Parathyroid adenoma (tissue), 2 donors: ENCODE measurements at regions not wholly inside any gene's neighbourhood (a gene's known extent, or its start where the extent isn't known, plus 50 kb on each side); places are given as distances from the start of the nearest gene placed in this dataset.
A peak's percentile ranks its signal among the peaks of the same experiment; 100 is the strongest.

Experiments used
- H2AFZ ChIP-seq: fragments of 300-600 bp; sonication (generic); one replicate; pipeline ENCODE4 v1.7.0; 2017; ENCODE audit warnings: antibody characterized with exemption, mild to moderate bottlenecking
- H3K27ac ChIP-seq: fragments of 300-600 bp; sonication (generic); one replicate; pipeline ENCODE4 v1.7.0; 2017
- H3K27me3 ChIP-seq: fragments of 300-600 bp; sonication (generic); one replicate; pipeline ENCODE4 v1.7.0; 2017; ENCODE audit warnings: low read length; ENCODE audit not compliant: control insufficient read depth, insufficient read depth
- H3K36me3 ChIP-seq: fragments of 300-600 bp; sonication (generic); one replicate; pipeline ENCODE4 v1.7.0; 2017; ENCODE audit warnings: low read length; ENCODE audit not compliant: control insufficient read depth, insufficient read depth
- H3K4me1 ChIP-seq: fragments of 300-600 bp; sonication (generic); one replicate; pipeline ENCODE4 v1.7.0; 2017; ENCODE audit warnings: control low read depth
- H3K4me2 ChIP-seq: fragments of 300-600 bp; sonication (generic); one replicate; pipeline ENCODE4 v1.7.0; 2017; ENCODE audit warnings: low read length
- H3K4me3 ChIP-seq: fragments of 300-600 bp; sonication (generic); one replicate; pipeline ENCODE4 v1.7.0; 2017; ENCODE audit warnings: low read depth, low read length
- H3K79me2 ChIP-seq: fragments of 300-600 bp; sonication (generic); one replicate; pipeline ENCODE4 v1.7.0; 2017; ENCODE audit warnings: control low read depth
- H3K9ac ChIP-seq: fragments of 300-600 bp; sonication (generic); one replicate; pipeline ENCODE4 v1.7.0; 2017; ENCODE audit warnings: mild to moderate bottlenecking
- H3K9me3 ChIP-seq: fragments of 300-600 bp; sonication (generic); one replicate; pipeline ENCODE4 v1.7.0; 2017; ENCODE audit warnings: low read length; ENCODE audit not compliant: control insufficient read depth
- CTCF ChIP-seq: fragments of 300-600 bp; sonication (generic); IDR thresholded peaks from one replicate; pipeline ENCODE4 v1.7.0; 2017; ENCODE audit warnings: antibody characterized with exemption, mild to moderate bottlenecking
- donor health status: primary hyperparathyroidism.

- no peaks in the 10 kb centered on the region for H3K9me3 ChIP-seq
- no peak for TF ChIP-seq CTCF
These were observed 283.1 kb upstream of the STAC start for GRCh38 chr3:36097209-36097608.

GRCh38 chr3:36114353-36114752 lies 266.0 kb upstream of the STAC start:
- no peak overlapping the region for H2AFZ ChIP-seq
- no peak for TF ChIP-seq CTCF
- H3K27ac ChIP-seq: no peak overlapping the region
- H3K4me2 ChIP-seq: no peak overlapping the region
- no peak overlapping the region for H3K9ac ChIP-seq
- no peak overlapping the region for H3K4me3 ChIP-seq
- no peaks in the 10 kb centered on the region for H3K36me3 ChIP-seq
- H3K27me3 ChIP-seq: no peaks in the 10 kb centered on the region
- H3K9me3 ChIP-seq: no peaks in the 10 kb centered on the region
- no peaks in the 10 kb centered on the region for H3K4me1 ChIP-seq
- no peaks in the 10 kb centered on the region for H3K79me2 ChIP-seq

More at GRCh38 chr3:36097209-36097608, 283.1 kb upstream of the STAC start:
- Histone ChIP-seq H3K4me3 (no peak overlapping the region), H3K36me3 (no peaks in the 10 kb centered on the region), H3K4me2 (no peak overlapping the region), H3K4me1 (no peaks in the 10 kb centered on the region), H2AFZ (no peak overlapping the region), H3K27ac (no peak overlapping the region), H3K9ac (no peak overlapping the region), H3K27me3 (no peaks in the 10 kb centered on the region), H3K79me2 (no peaks in the 10 kb centered on the region)

- peak; percentile 16 for TF ChIP-seq CTCF
- H3K27me3 ChIP-seq: no peaks in the 10 kb centered on the region
- H3K9me3 ChIP-seq: no peaks in the 10 kb centered on the region
- H3K79me2 ChIP-seq: no peaks in the 10 kb centered on the region
- no peak overlapping the region for H3K4me2 ChIP-seq
- H2AFZ ChIP-seq: no peak overlapping the region
- H3K27ac ChIP-seq: no peak overlapping the region
- no peak overlapping the region for H3K4me3 ChIP-seq
- H3K4me1 ChIP-seq: no peaks in the 10 kb centered on the region
- H3K36me3 ChIP-seq: no peaks in the 10 kb centered on the region
- no peak overlapping the region for H3K9ac ChIP-seq
These were observed 256.0 kb upstream of the STAC start for GRCh38 chr3:36124118-36124796.

GRCh38 chr3:36132214-36132613 lies 248.1 kb upstream of the STAC start:
- Histone ChIP-seq H3K4me1 (no peaks in the 10 kb centered on the region), H3K79me2 (no peaks in the 10 kb centered on the region), H3K27ac (no peak overlapping the region), H2AFZ (no peak overlapping the region), H3K4me3 (no peak overlapping the region), H3K4me2 (no peak overlapping the region), H3K9ac (no peak overlapping the region), H3K9me3 (no peaks in the 10 kb centered on the region), H3K27me3 (no peaks in the 10 kb centered on the region), H3K36me3 (no peaks in the 10 kb centered on the region)
- TF ChIP-seq CTCF: no peak

GRCh38 chr3:36135863-36136262 lies 244.4 kb upstream of the STAC start:
- H3K9me3 ChIP-seq: no peaks in the 10 kb centered on the region
- H3K79me2 ChIP-seq: no peaks in the 10 kb centered on the region
- H2AFZ ChIP-seq: no peak overlapping the region
- no peak for TF ChIP-seq CTCF
- no peak overlapping the region for H3K4me3 ChIP-seq
- H3K4me1 ChIP-seq: no peaks in the 10 kb centered on the region
- H3K27me3 ChIP-seq: no peaks in the 10 kb centered on the region
- no peaks in the 10 kb centered on the region for H3K36me3 ChIP-seq
- H3K27ac ChIP-seq: no peak overlapping the region
- no peak overlapping the region for H3K4me2 ChIP-seq
- H3K9ac ChIP-seq: no peak overlapping the region
